GM19324 (cell line): ENCODE measurements at regions not wholly inside any gene's neighbourhood (a gene's known extent, or its start where the extent isn't known, plus 50 kb on each side); places are given as distances from the start of the nearest gene placed in this dataset.
"Not testable (repeated sequence)": the region's sequence is repeated elsewhere in the genome, so short reads cannot be mapped to it uniquely, and the experiment has no call there.

Experiments used
- ATAC-seq: cut with Tn5 transposase; IDR thresholded peaks from one replicate; pipeline ENCODE4 v1.9.1; 2021; ENCODE audit warnings: mild to moderate bottlenecking, moderate library complexity; ENCODE audit not compliant: unreplicated experiment, low FRiP score

DNA sequence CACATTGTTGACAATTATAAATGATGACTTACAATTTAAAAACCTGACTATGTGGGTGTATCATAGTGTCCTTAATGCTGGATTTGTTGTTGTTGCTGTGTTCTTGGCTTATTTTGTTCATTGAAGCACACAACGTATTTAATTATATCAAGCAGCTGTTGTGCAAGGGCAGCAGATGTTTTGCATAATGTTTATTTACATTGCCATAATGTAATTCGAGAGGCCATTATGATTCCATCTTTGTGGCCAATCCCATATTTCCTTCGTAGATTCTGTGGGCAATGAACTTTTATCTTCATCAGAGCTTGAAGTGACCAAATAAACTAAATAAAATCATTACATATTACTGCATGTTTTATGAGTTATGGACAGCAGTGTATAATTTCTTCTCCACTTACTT is 422.6 kb upstream of the GALNTL6 start:
- ATAC-seq = no peak

DNA sequence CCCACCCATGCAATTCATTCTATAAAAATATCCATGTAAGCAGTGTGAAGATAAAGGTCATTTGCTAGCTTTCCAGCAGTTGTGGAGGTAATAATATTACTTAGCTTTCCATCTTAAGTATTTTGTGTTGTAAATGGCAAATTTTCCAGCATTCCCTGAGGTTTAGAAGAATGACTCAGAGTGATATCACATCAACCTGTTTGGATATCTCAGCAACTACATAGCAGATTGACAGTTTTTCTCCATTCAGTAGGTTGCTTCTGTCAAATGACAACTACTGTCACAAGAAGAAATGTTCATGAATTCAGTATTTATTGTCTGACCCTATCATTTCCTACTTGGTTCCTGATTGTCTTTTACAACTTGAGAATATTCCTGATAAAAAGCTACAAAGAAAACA is 434.9 kb upstream of the GALNTL6 start:
- no peak for ATAC-seq

DNA sequence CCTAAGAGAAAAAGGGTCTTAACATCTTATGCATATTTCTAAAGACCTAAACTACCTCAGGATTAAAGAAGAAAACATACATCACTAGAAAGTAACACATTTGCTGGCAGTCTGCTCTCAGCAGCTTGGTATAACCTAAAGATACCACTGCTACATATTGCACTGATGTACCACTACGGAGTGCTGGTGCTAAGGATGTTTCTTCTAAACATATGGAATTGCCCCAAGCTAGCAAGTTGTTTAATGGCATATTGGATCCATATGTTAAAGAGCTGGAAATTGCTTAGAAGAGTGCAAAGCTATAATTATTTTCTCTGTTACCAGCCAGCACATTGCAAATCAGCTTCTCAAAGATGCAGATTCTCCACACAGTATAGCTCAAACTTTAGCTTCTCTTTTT is 436.5 kb upstream of the GALNTL6 start:
- ATAC-seq = no peak

DNA sequence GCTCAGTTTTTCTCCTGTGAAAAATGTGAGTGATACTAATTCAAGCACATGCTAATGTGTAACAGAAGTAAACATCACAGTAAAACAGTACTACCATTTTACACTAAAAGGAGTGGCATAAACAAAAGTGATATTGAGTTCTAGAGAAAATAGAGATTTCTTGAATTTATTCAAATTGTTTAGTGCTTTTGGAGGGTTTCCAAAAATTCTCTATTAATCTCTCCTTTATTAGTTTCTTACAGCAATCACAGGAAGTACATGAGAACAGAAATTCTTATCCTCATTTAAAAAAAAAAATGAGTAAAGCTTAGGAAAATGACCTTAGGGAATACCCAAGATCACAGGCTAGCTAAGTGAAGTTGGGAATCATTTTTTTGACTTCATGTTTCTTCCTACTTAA is 459.7 kb upstream of the GALNTL6 start:
- no peak for ATAC-seq

DNA sequence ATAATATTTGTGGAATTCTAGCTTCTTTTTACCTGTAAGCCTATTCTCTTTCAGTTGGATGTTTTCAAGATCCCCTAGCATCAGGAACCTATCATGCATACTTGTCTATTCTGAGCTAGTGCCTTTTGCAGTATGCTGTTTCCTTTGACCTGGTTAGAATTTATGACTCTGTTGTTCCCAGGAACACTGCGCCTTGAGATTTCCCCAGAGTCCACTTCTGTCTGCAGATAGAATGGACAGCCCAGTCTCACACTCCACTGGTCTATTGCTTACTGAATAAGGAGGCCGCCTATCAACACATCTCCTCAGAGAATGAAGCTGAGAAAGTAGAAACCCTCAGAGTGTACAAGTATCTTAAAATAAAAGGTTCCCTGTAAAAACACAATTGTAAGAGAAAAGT is 465.1 kb upstream of the GALNTL6 start:
- ATAC-seq = no peak

DNA sequence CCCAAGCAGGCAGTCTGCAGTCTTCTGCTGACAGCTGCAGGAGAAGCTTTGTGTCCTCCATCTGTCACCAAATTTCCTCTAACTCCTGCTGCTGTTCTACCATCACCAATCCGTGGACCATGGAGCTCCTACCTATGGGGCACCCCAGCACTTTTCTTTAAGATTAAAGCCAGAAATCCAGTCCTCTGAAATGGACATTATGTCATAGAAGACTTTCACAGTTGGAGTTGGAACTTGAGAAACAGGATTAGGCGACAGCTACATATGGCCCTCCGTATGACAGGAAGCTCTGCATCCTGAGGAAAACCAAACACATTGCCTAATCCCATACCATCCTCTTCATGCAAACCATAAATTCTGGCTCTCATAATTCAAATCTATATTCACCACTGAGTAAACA is 470.6 kb upstream of the GALNTL6 start:
- ATAC-seq = no peak

DNA sequence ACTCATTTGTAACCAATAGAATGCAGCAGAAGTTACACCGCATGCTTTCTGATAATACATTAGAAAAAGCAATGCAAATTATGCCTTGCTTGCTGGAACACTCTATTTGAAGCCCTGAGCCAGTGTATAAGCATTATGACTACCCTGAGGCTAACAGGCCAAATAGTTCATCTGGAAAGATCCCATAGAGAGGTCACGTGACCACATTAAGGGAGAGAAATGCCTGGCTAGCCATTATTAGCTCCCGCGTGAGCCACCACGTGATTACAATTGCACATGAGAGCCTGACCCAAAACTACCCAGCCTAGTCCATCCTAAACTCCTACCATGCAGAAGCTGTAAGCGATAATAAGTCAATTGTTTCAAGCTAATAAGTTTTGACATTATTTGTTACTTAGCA is 472.9 kb upstream of the GALNTL6 start:
- ATAC-seq = no peak

DNA sequence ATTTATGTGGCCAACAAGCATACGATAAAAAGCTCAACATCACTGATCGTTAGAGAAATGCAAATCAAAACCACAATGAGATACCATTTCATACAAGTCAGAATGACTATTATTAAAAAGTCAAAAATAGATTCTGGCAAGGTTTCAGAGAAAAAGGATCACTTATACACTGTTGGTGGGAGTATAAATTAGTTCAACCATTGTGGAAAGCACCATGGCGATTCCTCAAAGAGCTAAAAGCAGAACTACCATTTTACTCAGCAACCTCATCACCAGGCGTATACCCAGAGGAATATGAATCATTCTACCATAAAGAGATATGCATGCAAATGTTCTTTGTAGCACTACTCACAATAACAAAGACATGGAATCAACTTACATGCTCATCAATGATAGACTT is 478.7 kb upstream of the GALNTL6 start:
- ATAC-seq = no peak

DNA sequence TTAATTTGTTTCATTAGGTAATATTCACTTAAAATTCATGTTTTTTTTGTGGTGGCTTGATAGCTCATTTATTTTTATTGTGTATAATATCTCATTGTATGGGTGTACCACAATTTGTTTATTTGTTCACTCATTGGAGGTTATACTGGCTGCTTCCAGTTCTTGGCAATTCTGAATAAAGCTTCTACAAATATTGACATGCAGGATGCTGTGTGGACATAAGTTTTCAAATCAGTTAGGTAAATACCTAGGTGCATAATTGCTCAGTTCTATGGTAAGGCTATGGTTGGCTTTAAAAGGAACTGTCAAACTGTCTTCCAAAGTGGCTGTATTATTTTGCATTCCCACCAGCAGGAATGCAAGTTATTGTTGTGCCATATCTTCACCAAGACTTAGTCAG is 504.5 kb upstream of the GALNTL6 start:
- no peak for ATAC-seq

DNA sequence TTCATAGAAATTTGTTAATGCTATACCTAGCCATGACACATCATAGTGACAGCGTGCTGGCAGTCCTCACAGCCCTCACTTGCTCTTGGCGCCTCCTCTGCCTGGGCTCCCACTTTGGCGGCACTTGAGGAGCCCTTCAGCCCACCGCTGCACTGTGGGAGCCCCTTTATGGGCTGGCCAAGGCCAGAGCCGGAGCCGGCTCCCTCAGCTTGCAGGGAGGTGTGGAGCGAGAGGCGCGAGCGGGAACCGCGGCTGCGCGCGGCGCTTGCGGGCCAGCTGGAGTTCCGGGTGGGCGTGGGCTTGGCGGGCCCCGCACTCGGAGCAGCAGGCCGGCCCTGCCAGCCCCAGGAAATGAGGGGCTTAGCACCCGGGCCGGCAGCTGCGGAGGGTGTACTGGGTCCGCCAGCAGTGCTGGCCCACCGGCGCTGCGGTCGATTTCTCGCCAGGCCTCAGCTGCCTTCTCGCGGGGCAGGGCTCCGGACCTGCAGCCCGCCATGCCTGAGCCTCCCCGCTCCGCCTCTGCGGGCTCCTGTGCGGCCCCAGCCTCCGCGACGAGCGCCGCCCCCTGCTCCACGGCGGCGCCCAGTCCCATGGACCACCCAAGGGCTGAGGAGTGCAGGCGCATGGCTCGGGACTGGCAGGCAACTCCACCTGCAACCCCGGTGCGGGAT is 515.0 kb upstream of the GALNTL6 start:
- ATAC-seq = not testable (repeated sequence)

DNA sequence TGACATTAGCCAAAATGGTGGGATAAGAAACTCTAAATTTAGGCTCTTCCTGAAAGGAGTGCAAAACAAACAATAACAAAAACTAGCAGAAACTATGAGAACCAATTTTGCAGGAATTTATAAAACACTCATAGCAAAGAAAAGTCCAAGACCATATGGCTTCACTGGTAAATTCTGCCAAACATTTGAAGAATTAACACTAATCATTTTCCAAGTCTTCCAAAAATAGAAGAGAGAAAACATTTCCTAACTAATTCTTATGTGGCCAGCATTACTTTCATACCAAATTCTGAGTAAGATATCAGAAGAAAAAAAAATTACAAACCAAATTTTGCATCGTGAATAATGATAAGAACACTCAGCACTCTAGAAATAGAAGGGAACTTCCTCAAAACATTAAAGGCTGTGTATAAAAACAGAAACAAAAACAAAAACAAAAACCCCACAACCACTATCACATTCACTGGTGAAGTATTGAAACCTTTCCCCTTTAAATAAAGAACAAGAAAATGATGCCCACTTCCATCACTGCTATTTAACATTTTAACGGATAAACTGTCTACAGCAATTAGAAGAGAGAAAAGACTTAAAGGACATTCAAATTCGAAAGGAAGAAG is 524.3 kb upstream of the GALNTL6 start:
- no peak for ATAC-seq

DNA sequence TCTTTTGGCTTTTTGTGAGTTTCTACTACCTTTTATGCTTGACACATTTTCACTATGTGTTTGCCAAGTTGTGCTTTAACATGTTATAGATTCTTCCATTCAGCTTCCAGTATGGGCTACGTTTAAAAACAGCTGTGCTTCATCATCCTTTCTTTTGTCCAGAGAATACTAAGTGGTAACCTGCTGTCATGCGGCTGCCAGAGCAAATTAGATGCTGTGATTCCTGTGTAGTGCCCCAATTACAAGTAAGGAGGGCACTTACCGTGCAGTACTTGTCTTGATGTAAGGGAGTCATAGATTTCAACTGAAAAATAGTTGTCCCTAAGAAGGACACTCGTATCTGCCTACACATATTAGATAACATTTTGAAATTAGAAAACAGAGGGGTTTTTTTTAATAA is 531.8 kb upstream of the GALNTL6 start:
- ATAC-seq = no peak

DNA sequence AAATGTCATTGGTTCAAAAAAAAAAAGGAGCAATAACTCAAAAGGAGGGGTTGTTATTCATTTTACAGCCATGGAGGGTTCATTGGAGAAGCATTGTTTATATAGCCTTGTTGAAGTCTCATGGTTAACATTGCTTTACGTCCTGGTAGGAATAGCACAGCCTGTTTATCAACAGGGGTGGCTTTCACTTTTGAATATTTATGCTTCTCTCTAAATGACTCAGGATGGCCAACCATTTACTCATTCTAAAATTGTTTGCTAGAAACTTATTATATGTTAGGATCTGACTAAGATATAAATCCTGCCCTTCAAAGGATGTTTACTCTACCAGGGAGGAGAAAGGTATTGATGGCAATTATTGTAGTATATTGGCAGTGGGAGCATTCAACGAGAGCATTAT is 534.1 kb upstream of the GALNTL6 start:
- ATAC-seq = no peak

DNA sequence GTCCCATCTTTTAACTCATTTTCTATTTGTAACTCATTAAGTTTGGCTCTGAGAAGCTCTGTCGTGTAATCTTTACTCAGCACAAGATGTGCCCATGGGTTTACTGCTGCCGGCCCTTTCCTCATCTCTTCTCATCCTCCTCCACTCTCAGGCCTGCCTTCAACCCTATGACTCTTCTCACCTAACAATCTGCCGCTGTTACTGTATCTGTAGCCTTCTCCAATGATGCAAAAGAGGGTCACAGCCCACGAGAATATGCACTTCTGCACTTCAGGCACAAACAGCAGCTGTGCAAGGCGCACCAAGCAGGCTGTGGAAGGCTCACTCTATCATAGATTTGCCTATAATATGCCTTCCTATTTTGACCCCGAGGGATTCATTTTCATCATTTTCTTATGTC is 546.5 kb upstream of the GALNTL6 start:
- no peak for ATAC-seq

DNA sequence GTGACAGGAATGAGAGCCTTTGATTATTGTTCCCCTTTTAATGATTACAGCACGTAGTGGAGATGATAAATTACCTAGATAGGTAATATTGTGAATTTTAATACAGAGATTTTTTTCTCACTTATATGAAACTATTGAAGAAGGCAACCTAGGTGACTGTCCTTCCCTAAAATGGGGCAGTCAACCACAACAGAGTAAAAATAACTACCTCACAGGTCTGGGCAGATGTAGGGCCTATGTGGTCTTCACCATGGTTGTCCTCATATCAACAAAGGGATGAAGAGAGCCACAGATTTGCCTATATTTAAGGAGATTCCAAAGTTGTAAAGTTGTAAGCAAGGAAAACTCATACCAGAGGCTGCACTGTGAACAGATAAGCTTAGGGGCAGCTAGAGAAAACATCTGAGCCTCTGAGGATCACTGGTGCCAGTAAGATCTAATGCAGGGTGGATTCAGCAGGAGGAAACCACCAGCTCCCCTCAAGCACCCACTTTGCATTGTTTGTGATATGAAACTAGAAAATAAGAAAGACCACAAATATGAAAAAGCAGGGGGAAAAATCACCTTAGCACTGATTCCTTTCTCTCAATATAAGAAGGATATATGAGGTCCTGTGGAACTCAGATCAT is 547.9 kb upstream of the GALNTL6 start:
- ATAC-seq = no peak

DNA sequence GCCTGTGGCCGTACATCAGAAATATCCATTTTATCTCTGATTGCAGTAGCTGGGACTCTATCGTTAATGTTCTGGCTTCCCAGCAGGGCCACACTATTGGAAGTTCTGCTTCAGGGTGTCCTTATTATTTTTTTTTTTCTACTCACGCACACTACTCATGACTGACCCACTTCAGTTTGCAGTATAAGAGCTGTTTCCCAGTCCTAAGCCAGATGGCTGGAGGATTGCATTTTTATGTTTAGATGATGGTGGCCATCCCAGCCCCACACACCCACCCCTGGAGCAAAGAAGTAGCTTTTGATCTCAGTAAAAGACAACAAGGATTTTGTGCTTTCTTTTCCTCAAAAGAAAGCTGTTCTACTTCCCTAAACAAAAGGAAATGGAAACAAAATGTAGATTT is 557.0 kb upstream of the GALNTL6 start:
- no peak for ATAC-seq

DNA sequence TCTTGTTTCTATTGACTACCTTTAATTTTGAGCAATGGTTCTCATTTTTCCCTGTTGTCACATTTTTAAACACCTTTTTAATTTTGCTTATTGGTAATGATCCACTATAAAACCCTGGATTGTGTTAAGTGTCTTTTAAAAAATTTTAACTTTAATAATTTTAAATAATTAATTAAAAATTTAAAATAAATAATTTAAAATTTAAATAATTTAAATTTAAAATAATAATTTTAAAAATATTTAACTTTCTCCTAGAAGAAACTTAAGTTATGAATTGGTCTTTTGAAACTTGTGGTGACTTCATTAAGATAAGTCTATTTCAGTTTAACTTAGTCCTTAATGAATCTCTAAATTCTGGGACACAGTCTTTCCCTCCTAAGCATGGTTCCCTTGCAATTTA is 566.3 kb upstream of the GALNTL6 start:
- ATAC-seq = no peak

DNA sequence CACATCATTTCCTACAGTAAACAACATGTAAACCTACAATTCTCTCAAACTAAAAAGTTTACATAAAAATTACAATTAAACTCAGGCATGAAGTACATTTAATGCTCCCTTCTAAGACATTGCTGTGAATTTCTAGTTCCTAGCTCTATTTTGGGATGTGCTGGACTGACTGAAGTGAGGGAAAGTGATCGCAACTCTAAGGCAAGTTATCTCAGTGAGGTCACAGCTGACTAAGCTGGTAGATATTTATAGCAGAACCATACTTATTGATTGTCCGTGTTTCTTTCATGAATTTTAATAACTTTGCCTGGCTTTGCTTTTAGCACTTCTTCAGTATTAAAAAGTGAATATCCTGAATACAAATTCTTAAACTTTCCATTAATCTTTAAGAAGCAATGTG is 570.4 kb upstream of the GALNTL6 start:
- ATAC-seq = no peak

DNA sequence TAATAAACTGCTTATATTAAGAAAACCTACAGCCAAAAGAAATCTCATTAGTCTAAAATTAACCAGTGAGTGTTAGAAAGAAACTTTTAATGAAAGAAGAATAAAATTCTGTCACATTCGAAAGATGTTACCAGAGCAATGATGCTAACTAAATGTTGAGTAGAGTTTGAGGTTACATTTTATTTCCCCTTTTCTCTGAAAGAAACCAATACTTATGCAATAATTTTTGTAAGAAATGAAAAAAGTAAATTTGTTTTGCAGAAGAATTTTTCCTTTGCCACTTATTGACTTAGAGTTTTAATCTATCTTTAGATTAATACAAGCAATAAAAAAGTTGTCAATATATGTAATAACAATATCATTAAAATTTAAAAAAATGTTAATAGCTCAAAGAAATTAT is 574.0 kb upstream of the GALNTL6 start:
- ATAC-seq = no peak

DNA sequence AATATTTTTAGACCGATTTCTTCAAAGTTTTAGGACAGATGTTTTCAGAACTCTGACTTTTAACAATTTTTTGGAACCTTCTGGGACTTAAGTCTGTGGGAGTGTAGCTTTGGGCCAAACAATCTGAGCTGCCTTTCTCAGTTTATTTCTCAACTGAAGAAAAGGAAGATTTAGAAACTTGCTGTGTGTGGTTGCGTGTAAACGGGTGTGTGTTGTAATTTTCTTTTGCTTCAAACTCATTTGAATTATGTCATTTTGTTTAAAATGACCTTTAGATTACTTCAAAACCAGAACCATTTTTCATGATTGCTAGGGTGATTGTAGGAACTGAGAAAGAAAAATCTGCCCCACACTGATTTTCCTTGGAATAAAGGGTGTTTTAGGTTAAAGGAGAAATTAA is 577.7 kb upstream of the GALNTL6 start:
- no peak for ATAC-seq

DNA sequence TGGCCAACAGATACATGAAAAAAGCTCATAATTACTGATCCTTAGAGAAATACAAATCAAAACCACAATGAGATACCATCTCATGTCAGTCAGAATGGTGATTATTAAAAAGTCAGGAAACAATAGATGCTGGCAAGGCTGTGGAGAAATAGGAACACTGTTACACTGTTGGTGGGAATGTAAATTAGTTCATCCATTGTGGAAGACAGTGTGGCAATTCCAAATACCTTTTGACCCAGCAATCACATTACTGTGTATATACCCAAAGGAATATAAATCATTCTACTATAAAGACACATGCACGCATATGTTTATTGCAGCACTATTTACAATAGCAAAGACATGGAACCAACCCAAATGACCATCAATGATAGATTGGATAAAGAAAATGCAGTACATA is 583.9 kb upstream of the GALNTL6 start:
- not testable (repeated sequence) for ATAC-seq

DNA sequence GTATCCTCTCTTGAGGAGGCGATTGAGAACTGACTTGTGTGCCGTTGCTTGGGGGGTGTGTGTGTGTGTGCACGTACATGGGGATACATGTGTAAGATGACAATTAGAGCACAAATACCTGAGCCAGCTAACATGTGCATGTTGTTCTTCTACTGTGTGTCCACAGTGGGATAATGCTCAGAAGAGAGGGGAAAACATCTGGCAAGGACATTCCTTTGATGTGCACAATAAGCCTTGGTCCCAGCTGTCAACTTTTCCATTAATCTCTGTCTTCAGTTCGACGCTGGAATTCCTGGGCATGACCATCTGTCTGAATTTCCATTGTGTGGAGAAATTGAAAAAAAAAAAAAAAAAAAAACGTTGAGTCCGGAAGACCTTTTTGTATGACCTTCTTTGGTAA is 592.0 kb upstream of the GALNTL6 start:
- no peak for ATAC-seq
